H1 (cell line): ENCODE measurements at regions not wholly inside any gene's neighbourhood (a gene's known extent, or its start where the extent isn't known, plus 50 kb on each side); places are given as distances from the start of the nearest gene placed in this dataset.

Source experiments
- CTCF ChIA-PET: fragments of 300-600 bp; sonication (Branson Sonifier 250); formaldehyde crosslinking; loops from one replicate; lab custom pipeline; 2021; ENCODE audit not compliant: partially characterized antibody; lab: Charles Lee
- POLR2A ChIA-PET: fragments of 300-600 bp; sonication (Branson Sonifier 250); formaldehyde crosslinking; loops from one replicate; lab custom pipeline; 2021; ENCODE audit warnings: inconsistent platforms; ENCODE audit not compliant: partially characterized antibody; lab: Charles Lee
- DNase-seq, 2 experiments: peaks; one replicate each; pipeline versions ENCODE4 v3.0.0 to v3.0.0-alpha.2; 2010 to 2022; ENCODE audit warnings: low spot score in 2 of 2, low read depth in 1 of 2, mixed read lengths in 1 of 2
- FAIRE-seq: peaks from 2 replicates; lab custom pipeline; 2011; peaks lifted over from hg19 to GRCh38; lab: Jason Lieb, UNC
- H2AFZ ChIP-seq: 2 replicates; pipeline ENCODE4 v1.8.1; 2012; ENCODE audit warnings: low read length, inconsistent platforms
- H2AK5ac ChIP-seq: 2 replicates; pipeline ENCODE4 v1.6.1; 2013; ENCODE audit warnings: low read depth, low read length
- H2BK120ac ChIP-seq: replicated peaks from 2 replicates; pipeline ENCODE3; 2013; ENCODE audit warnings: low read depth, low read length, inconsistent platforms
- H2BK12ac ChIP-seq: 2 replicates; pipeline ENCODE4 v1.6.1; 2013; ENCODE audit warnings: low read depth, low read length
- H2BK15ac ChIP-seq: 2 replicates; pipeline ENCODE4 v1.6.1; 2013; ENCODE audit warnings: low read length
- H2BK20ac ChIP-seq: 2 replicates; pipeline ENCODE4 v1.6.1; 2013; ENCODE audit warnings: low read length
- H2BK5ac ChIP-seq: 2 replicates; pipeline ENCODE4 v1.6.1; 2013; ENCODE audit warnings: low read depth, low read length
- H3K14ac ChIP-seq: 2 replicates; pipeline ENCODE4 v1.6.1; 2013; ENCODE audit warnings: inconsistent platforms; ENCODE audit not compliant: insufficient read length
- H3K18ac ChIP-seq: 2 replicates; pipeline ENCODE4 v1.6.1; 2013; ENCODE audit warnings: low read length; ENCODE audit errors: extremely low read depth
- H3K23ac ChIP-seq: 2 replicates; pipeline ENCODE4 v1.6.1; 2013; ENCODE audit warnings: inconsistent platforms; ENCODE audit not compliant: insufficient read length
- H3K23me2 ChIP-seq: 2 replicates; pipeline ENCODE4 v1.6.1; 2013; ENCODE audit warnings: low read depth, low read length
- H3K27ac ChIP-seq: 2 replicates; pipeline ENCODE4 v1.6.1; 2011; ENCODE audit warnings: low read depth, low read length, inconsistent platforms
- H3K27me3 ChIP-seq, 4 experiments: replicated peaks in 1 of 4; 1 replicate in 1 of 4; 2 replicates in 3 of 4; pipeline versions ENCODE4 v1.6.1 to v1.8.1; 2011 to 2013; ENCODE audit warnings: low read length in 3 of 4, mild to moderate bottlenecking in 3 of 4, inconsistent platforms in 2 of 4, mixed read lengths in 2 of 4, moderate library complexity in 1 of 4; ENCODE audit not compliant: control insufficient read depth in 3 of 4, insufficient read depth in 3 of 4; ENCODE audit errors: extremely low read depth in 1 of 4
- H3K36me3 ChIP-seq, 4 experiments: 2 replicates each; pipeline versions ENCODE4 v1.6.1 to v1.8.1; 2011 to 2013; ENCODE audit warnings: mild to moderate bottlenecking in 4 of 4, low read length in 3 of 4, moderate library complexity in 2 of 4, control low read depth in 1 of 4, inconsistent platforms in 1 of 4; ENCODE audit not compliant: insufficient read depth in 4 of 4, control insufficient read depth in 2 of 4
- H3K4ac ChIP-seq: replicated peaks from 2 replicates; pipeline ENCODE3; 2013; ENCODE audit warnings: low read length, low read depth, mixed read lengths, inconsistent platforms; ENCODE audit not compliant: insufficient read length
- H3K4me1 ChIP-seq, 4 experiments: replicated peaks in 1 of 4; 1 replicate in 1 of 4; 2 replicates in 3 of 4; pipeline versions ENCODE4 v1.6.1 to v1.8.1; 2011 to 2013; ENCODE audit warnings: low read length in 3 of 4, inconsistent platforms in 2 of 4, mixed read lengths in 1 of 4; ENCODE audit not compliant: insufficient read depth in 4 of 4, control insufficient read depth in 3 of 4
- H3K4me2 ChIP-seq, 2 experiments: 2 replicates each; pipeline versions ENCODE4 v1.6.1 to v1.8.1; 2011 to 2013; ENCODE audit warnings: low read depth in 2 of 2, low read length in 2 of 2, control low read depth in 1 of 2, inconsistent platforms in 1 of 2, mild to moderate bottlenecking in 1 of 2; ENCODE audit not compliant: insufficient read depth in 1 of 2
- H3K4me3 ChIP-seq, 4 experiments: fragments of 200-600, 300-600 bp in 1 of 4; sonication (generic), shearing (Covaris generic), sonication (Bioruptor Twin) in 1 of 4; 2 replicates each; pipeline versions ENCODE4 v1.5.1 to v1.8.1; 2011 to 2016; ENCODE audit warnings: low read length in 4 of 4, low read depth in 3 of 4, control low read depth in 2 of 4, inconsistent platforms in 2 of 4, mild to moderate bottlenecking in 2 of 4, mixed read lengths in 1 of 4, moderate library complexity in 1 of 4; ENCODE audit not compliant: insufficient read depth in 2 of 4; ENCODE audit errors: extremely low read depth in 1 of 4
- H3K56ac ChIP-seq: replicated peaks from 2 replicates; pipeline ENCODE3; 2013; ENCODE audit warnings: low read depth, mild to moderate bottlenecking, mixed read lengths, low read length, inconsistent platforms; ENCODE audit not compliant: insufficient read length
- H3K79me1 ChIP-seq: 2 replicates; pipeline ENCODE4 v1.6.1; 2013; ENCODE audit warnings: low read depth, low read length, control low read depth
- H3K79me2 ChIP-seq, 2 experiments: 2 replicates each; pipeline versions ENCODE4 v1.6.1 to v1.8.1; 2012 to 2013; ENCODE audit warnings: low read length in 2 of 2, mild to moderate bottlenecking in 2 of 2, inconsistent platforms in 1 of 2; ENCODE audit not compliant: insufficient read depth in 2 of 2, control insufficient read depth in 1 of 2
- H3K9ac ChIP-seq, 4 experiments: replicated peaks in 1 of 4; 1 replicate in 1 of 4; 2 replicates in 3 of 4; pipeline versions ENCODE4 v1.6.1 to v1.8.1; 2011 to 2013; ENCODE audit warnings: low read depth in 3 of 4, low read length in 3 of 4, control low read depth in 2 of 4, mild to moderate bottlenecking in 2 of 4, moderate library complexity in 2 of 4, inconsistent platforms in 1 of 4; ENCODE audit errors: extremely low read depth in 1 of 4
- H3K9me3 ChIP-seq, 2 experiments: 2 replicates each; pipeline versions ENCODE4 v1.6.1 to v1.8.1; 2012 to 2013; ENCODE audit warnings: mild to moderate bottlenecking in 2 of 2, moderate library complexity in 2 of 2, control low read depth in 1 of 2, inconsistent platforms in 1 of 2, low read depth in 1 of 2, low read length in 1 of 2, mixed read lengths in 1 of 2; ENCODE audit not compliant: insufficient read depth in 2 of 2
- H4K20me1 ChIP-seq, 2 experiments: replicated peaks in 1 of 2; 2 replicates each; pipeline versions ENCODE3 to v1.8.1; 2011 to 2013; ENCODE audit warnings: inconsistent platforms in 2 of 2, low read length in 2 of 2, mild to moderate bottlenecking in 1 of 2; ENCODE audit not compliant: insufficient read depth in 2 of 2, control insufficient read depth in 1 of 2
- H4K5ac ChIP-seq: 2 replicates; pipeline ENCODE4 v1.6.1; 2013; ENCODE audit warnings: low read length, low read depth, mixed read lengths, inconsistent platforms; ENCODE audit not compliant: insufficient read length
- H4K8ac ChIP-seq: 2 replicates; pipeline ENCODE4 v1.8.0; 2013; ENCODE audit warnings: mild to moderate bottlenecking, moderate library complexity, low read length, inconsistent platforms; ENCODE audit not compliant: insufficient read depth; ENCODE audit errors: extremely low read depth
- H4K91ac ChIP-seq: replicated peaks from 2 replicates; pipeline ENCODE3; 2013; ENCODE audit warnings: low read length, mixed read lengths, inconsistent platforms; ENCODE audit not compliant: insufficient read length
- CBX8 ChIP-seq: fragments of 300-800, 300-1000 bp; sonication (generic); IDR thresholded peaks from 2 replicates; pipeline ENCODE4 v1.7.1; 2016; ENCODE audit warnings: low read depth, low read length, borderline replicate concordance
- CHD2 ChIP-seq: IDR thresholded peaks from 2 replicates; pipeline ENCODE4 v1.6.1; 2012; ENCODE audit warnings: low read length, improper control_type of control experiment
- EZH2 ChIP-seq: fragments of 200-600 bp; sonication (generic); IDR thresholded peaks from 2 replicates; pipeline ENCODE4 v1.7.1; 2012; ENCODE audit warnings: low read depth, mild to moderate bottlenecking, moderate library complexity, low read length, inconsistent platforms; ENCODE audit not compliant: severe bottlenecking
- GTF2F1 ChIP-seq: IDR thresholded peaks from 2 replicates; pipeline ENCODE4 v1.6.1; 2012; ENCODE audit warnings: low read depth, low read length, improper control_type of control experiment, borderline replicate concordance
- MAX ChIP-seq: IDR thresholded peaks from 2 replicates; pipeline ENCODE4 v1.6.1; 2012; ENCODE audit warnings: inconsistent platforms
- RBBP5 ChIP-seq: IDR thresholded peaks from 2 replicates; pipeline ENCODE4 v1.7.1; 2012; ENCODE audit warnings: low read depth, mild to moderate bottlenecking, inconsistent platforms, low read length, moderate library complexity, borderline replicate concordance
- SIX5 ChIP-seq: IDR thresholded peaks from 2 replicates; pipeline ENCODE4 v1.6.1; 2011; ENCODE audit warnings: mild to moderate bottlenecking, low read depth, low read length
- SP4 ChIP-seq: IDR thresholded peaks from 2 replicates; pipeline ENCODE4 v1.6.1; 2012; ENCODE audit warnings: low read length, inconsistent platforms
- YY1 ChIP-seq: IDR thresholded peaks from 2 replicates; pipeline ENCODE4 v1.6.1; 2011; ENCODE audit warnings: low read depth, mild to moderate bottlenecking, low read length
- WGBS, 2 experiments: shearing (Covaris generic) in 1 of 2; methylation state at CpG; one replicate each; pipeline versions ENCODE4 v1.1.6 to v1.1.7; 2013 to 2015; ENCODE audit warnings: low lambda C conversion rate in 2 of 2, mixed read lengths in 2 of 2, inconsistent platforms in 1 of 2, low coverage in 1 of 2, missing lambda C conversion rate in 1 of 2; ENCODE audit not compliant: insufficient replicate concordance in 2 of 2, insufficient coverage in 1 of 2, insufficient read length in 1 of 2; ENCODE audit errors: extremely low coverage in 1 of 2, missing lambda C conversion rate in 1 of 2; 5-methylcytosine and 5-hydroxymethylcytosine counted together

GRCh38 chr12:124428136-124428791, 133.4 kb downstream of the RFLNA start:
- peaks cover 14% of the 10 kb centered on the region for H3K79me1 ChIP-seq
- H3K4me3 ChIP-seq = no peak overlapping the region
- FAIRE-seq (no peak), DNase-seq (no peak)
- peaks cover 0 to 31% (median 16%) of the 10 kb centered on the region in 4 experiments; a peak in 5 of 8 replicates for H3K36me3 ChIP-seq
- H3K79me2 ChIP-seq = peaks cover 0 to 10% of the 10 kb centered on the region in 2 experiments; a peak in 1 of 4 replicates
- CTCF ChIA-PET = interaction anchor here (1.0 to 1.6 kb wide), 6 partner anchors 21 to 336 kb away, joined by 3 to 4 read pairs (median 3); no protein-coding TSS in a partner anchor
- H2AK5ac ChIP-seq = no peak overlapping the region
- H2BK5ac ChIP-seq = no peak overlapping the region
- no peaks in the 10 kb centered on the region for H3K27me3 ChIP-seq
- no peaks in the 10 kb centered on the region for H3K9me3 ChIP-seq
- H3K23me2 ChIP-seq = peaks cover 5% of the 10 kb centered on the region; the same call in 1 of the 2 replicates
- no peak overlapping the region for H3K14ac ChIP-seq
- H2BK12ac ChIP-seq = no peak overlapping the region
- POLR2A ChIA-PET = interaction anchor here (0.9 to 1.6 kb wide), 3 partner anchors 9 to 39 kb away, joined by 3 to 4 read pairs (median 3); no protein-coding TSS in a partner anchor
- 92% methylated on average over 23 of the region's 23 CpGs; no CpG with 5 or more reads in 1 of the 2 experiments for WGBS, 2 experiments
- no peak overlapping the region for H4K8ac ChIP-seq
- H2AFZ ChIP-seq = no peak overlapping the region
- H4K91ac ChIP-seq = no peak overlapping the region
- no peak overlapping the region for H3K9ac ChIP-seq
- H3K18ac ChIP-seq = no peak overlapping the region
- H3K56ac ChIP-seq = no peak overlapping the region
- H4K5ac ChIP-seq = no peak overlapping the region
- H4K20me1 ChIP-seq = peaks cover 2 to 8% of the 10 kb centered on the region in 2 experiments
- peaks cover 0 to 7% (median 5%) of the 10 kb centered on the region in 4 experiments; a peak in 6 of 7 replicates for H3K4me1 ChIP-seq
- H3K23ac ChIP-seq = no peak overlapping the region
- H3K27ac ChIP-seq = no peak overlapping the region
- H2BK20ac ChIP-seq = no peak overlapping the region
- no peak overlapping the region for H3K4ac ChIP-seq
- no peak overlapping the region for H2BK15ac ChIP-seq
- no peak overlapping the region for H2BK120ac ChIP-seq
- H3K4me2 ChIP-seq = no peak overlapping the region
- TF ChIP-seq CBX8 = no peak
- no peak for TF ChIP-seq RBBP5
- no peak for TF ChIP-seq YY1
- no peak for TF ChIP-seq MAX
- no peak for TF ChIP-seq GTF2F1
- TF ChIP-seq CHD2 = no peak
- TF ChIP-seq SIX5 = no peak
- no peak for TF ChIP-seq SP4
- TF ChIP-seq EZH2 = no peak
